ENCODE measurements at regions not wholly inside any gene's neighbourhood (a gene's known extent, or its start where the extent isn't known, plus 50 kb on each side); places are given as distances from the start of the nearest gene placed in this dataset.
"Not testable (repeated sequence)": the region's sequence is repeated elsewhere in the genome, so short reads cannot be mapped to it uniquely, and the experiment has no call there.

- not testable (repeated sequence) for TF ChIP-seq POLR2AphosphoS5 (IDR thresholded peaks at IDR 0.05; ENCODE audit: low read depth, low read length); CTCF (IDR thresholded peaks at IDR 0.05 in 2 of 3, conservative IDR thresholded peaks at IDR 0.05 in 1 of 3; ENCODE audit: borderline replicate concordance in 1 of 3, insufficient read depth in 1 of 3, low read depth in 2 of 3, low read length in 2 of 3); EZH2phosphoT487 (IDR thresholded peaks at IDR 0.05; ENCODE audit: borderline replicate concordance); MAX (IDR thresholded peaks at IDR 0.05); POLR2A (IDR thresholded peaks at IDR 0.05; ENCODE audit: borderline replicate concordance, extremely low read depth, insufficient read depth, insufficient read length); ZBTB33 (IDR thresholded peaks at IDR 0.05; ENCODE audit: extremely low read depth, insufficient replicate concordance, low read length); CEBPB (IDR thresholded peaks at IDR 0.05; ENCODE audit: low read depth); ATF3 (IDR thresholded peaks at IDR 0.05); JUND (IDR thresholded peaks at IDR 0.05); YY1 (IDR thresholded peaks at IDR 0.05; ENCODE audit: extremely low read depth, insufficient replicate concordance, low read depth, low read length)
Measured at GRCh38 chr17:20376642-20377041, 90.7 kb downstream of the LGALS9B start.

All from HCT116 (cell line).